IMR-90 (cell line): ENCODE measurements at regions not wholly inside any gene's neighbourhood (a gene's known extent, or its start where the extent isn't known, plus 50 kb on each side); places are given as distances from the start of the nearest gene placed in this dataset.

Experiments used
- ATAC-seq: fragments of 200-7000 bp; cut with Tn5 transposase; 2 replicates; pipeline ENCODE4 v1.9.1; 2020; ENCODE audit warnings: low read depth, mild to moderate bottlenecking, moderate library complexity
- BruUV-seq: library from RNA; stranded (reverse); fragments of 400-500 nt; replicated peaks from 2 replicates; lab custom pipeline; 2021; lab: Mats Ljungman, UMichigan
- CTCF ChIA-PET: fragments of 300-600 bp; formaldehyde crosslinking; extraction: SDS; loops from one replicate; lab custom pipeline; 2021; ENCODE audit warnings: antibody characterized with exemption; lab: Yijun Ruan, JAX
- POLR2A ChIA-PET: fragments of 300-600 bp; sonication (Branson Sonifier 250); formaldehyde crosslinking; loops from one replicate; lab custom pipeline; 2022; ENCODE audit warnings: antibody characterized with exemption; ENCODE audit not compliant: unreplicated experiment; lab: Charles Lee
- DNase-seq: peaks from one replicate; pipeline ENCODE4 v3.0.0; 2013
- H2AFZ ChIP-seq: replicated peaks from 2 replicates; pipeline ENCODE3; 2013; ENCODE audit warnings: low read length, mild to moderate bottlenecking; ENCODE audit not compliant: poor library complexity
- H2AK5ac ChIP-seq: 2 replicates; pipeline ENCODE4 v1.6.1; 2013; ENCODE audit warnings: low read depth, low read length, inconsistent platforms
- H2AK9ac ChIP-seq: replicated peaks from 2 replicates; pipeline ENCODE3; 2013; ENCODE audit warnings: mild to moderate bottlenecking, low read depth, low read length, moderate library complexity; ENCODE audit not compliant: poor library complexity
- H2BK120ac ChIP-seq: 2 replicates; pipeline ENCODE4 v1.6.1; 2013; ENCODE audit warnings: low read depth, low read length, inconsistent platforms
- H2BK15ac ChIP-seq: 3 replicates; pipeline ENCODE4 v1.6.1; 2013; ENCODE audit warnings: low read depth, low read length, inconsistent platforms
- H2BK20ac ChIP-seq: 2 replicates; pipeline ENCODE4 v1.6.1; 2013; ENCODE audit warnings: low read depth, mild to moderate bottlenecking, inconsistent platforms, low read length, moderate library complexity
- H2BK5ac ChIP-seq: 2 replicates; pipeline ENCODE4 v1.6.1; 2013; ENCODE audit warnings: mild to moderate bottlenecking, low read depth, low read length, inconsistent platforms; ENCODE audit not compliant: poor library complexity, severe bottlenecking
- H3K14ac ChIP-seq: replicated peaks from 2 replicates; pipeline ENCODE4 v1.6.1; 2013; ENCODE audit warnings: low read depth, low read length, inconsistent platforms
- H3K18ac ChIP-seq: 2 replicates; pipeline ENCODE4 v1.6.1; 2013; ENCODE audit warnings: low read depth, low read length, control low read depth
- H3K23ac ChIP-seq: 2 replicates; pipeline ENCODE4 v1.6.1; 2013; ENCODE audit warnings: low read depth, low read length, inconsistent platforms
- H3K27ac ChIP-seq: 2 replicates; pipeline ENCODE4 v1.5.1; 2013; ENCODE audit warnings: mild to moderate bottlenecking, control low read depth, low read length; ENCODE audit not compliant: insufficient read depth
- H3K27me3 ChIP-seq: 2 replicates; pipeline ENCODE4 v1.6.1; 2013; ENCODE audit warnings: low read length; ENCODE audit not compliant: control insufficient read depth, insufficient read depth
- H3K36me3 ChIP-seq: 2 replicates; pipeline ENCODE4 v1.6.1; 2013; ENCODE audit warnings: low read length, mixed read lengths; ENCODE audit not compliant: control insufficient read depth, insufficient read depth
- H3K4ac ChIP-seq: 2 replicates; pipeline ENCODE4 v1.6.1; 2013; ENCODE audit warnings: low read depth, low read length, inconsistent platforms
- H3K4me1 ChIP-seq: 2 replicates; pipeline ENCODE4 v1.6.1; 2013; ENCODE audit warnings: low read length, mixed read lengths; ENCODE audit not compliant: control insufficient read depth, insufficient read depth
- H3K4me2 ChIP-seq: 2 replicates; pipeline ENCODE4 v1.6.1; 2013; ENCODE audit warnings: low read depth, mild to moderate bottlenecking, control low read depth, low read length, moderate library complexity
- H3K4me3 ChIP-seq: 2 replicates; pipeline ENCODE4 v1.5.1; 2013; ENCODE audit warnings: low read depth, mild to moderate bottlenecking, control low read depth, low read length, moderate library complexity; ENCODE audit not compliant: insufficient read depth
- H3K56ac ChIP-seq: 2 replicates; pipeline ENCODE4 v1.6.1; 2013; ENCODE audit warnings: low read length, inconsistent platforms; ENCODE audit not compliant: insufficient read depth; ENCODE audit errors: extremely low read depth
- H3K79me1 ChIP-seq, 2 experiments: 2 replicates each; pipeline ENCODE4 v1.6.1; 2013; ENCODE audit warnings: low read length in 2 of 2, inconsistent platforms in 1 of 2, low read depth in 1 of 2
- H3K9ac ChIP-seq: 2 replicates; pipeline ENCODE4 v1.6.1; 2013; ENCODE audit warnings: low read depth, low read length, control low read depth
- H3K9me1 ChIP-seq: 2 replicates; pipeline ENCODE4 v1.6.1; 2013; ENCODE audit warnings: low read length, inconsistent platforms; ENCODE audit not compliant: insufficient read depth
- H3K9me3 ChIP-seq: 2 replicates; pipeline ENCODE4 v1.6.1; 2013; ENCODE audit warnings: low read length; ENCODE audit not compliant: control insufficient read depth, insufficient read depth
- H4K20me1 ChIP-seq: 2 replicates; pipeline ENCODE4 v1.6.1; 2013; ENCODE audit warnings: low read length, inconsistent platforms; ENCODE audit not compliant: insufficient read depth
- H4K5ac ChIP-seq: 2 replicates; pipeline ENCODE4 v1.6.1; 2013; ENCODE audit warnings: mild to moderate bottlenecking, low read depth, low read length, control low read depth
- H4K8ac ChIP-seq, 2 experiments: 2 replicates each; pipeline ENCODE4 v1.6.1; 2013; ENCODE audit warnings: low read depth in 2 of 2, low read length in 2 of 2, control low read depth in 1 of 2, inconsistent platforms in 1 of 2
- H4K91ac ChIP-seq: 2 replicates; pipeline ENCODE4 v1.6.1; 2013; ENCODE audit warnings: low read depth, low read length, inconsistent platforms; ENCODE audit not compliant: insufficient read depth
- BHLHE40 ChIP-seq: fragments of 150-350 bp; IDR thresholded peaks from 2 replicates; pipeline ENCODE4 v1.6.1; 2016; ENCODE audit warnings: mild to moderate bottlenecking, low read depth, low read length
- CEBPB ChIP-seq: IDR thresholded peaks from 2 replicates; pipeline ENCODE4 v1.6.1; 2012; ENCODE audit warnings: low read depth, low read length, improper control_type of control experiment
- CHD1 ChIP-seq: IDR thresholded peaks from 2 replicates; pipeline ENCODE4 v1.6.1; 2012; ENCODE audit warnings: low read depth, low read length, improper control_type of control experiment
- FOS ChIP-seq: fragments of 150-350 bp; IDR thresholded peaks from 2 replicates; pipeline ENCODE4 v1.6.1; 2016; ENCODE audit warnings: low read depth, low read length
- MAFK ChIP-seq: IDR thresholded peaks from 2 replicates; pipeline ENCODE4 v1.6.1; 2012; ENCODE audit warnings: low read depth, low read length, improper control_type of control experiment
- MAZ ChIP-seq: IDR thresholded peaks from 2 replicates; pipeline ENCODE4 v1.6.1; 2012; ENCODE audit warnings: low read depth, mild to moderate bottlenecking, low read length, improper control_type of control experiment, moderate library complexity, borderline replicate concordance
- MXI1 ChIP-seq: IDR thresholded peaks from 2 replicates; pipeline ENCODE4 v1.6.1; 2012; ENCODE audit warnings: low read depth, mild to moderate bottlenecking, low read length, moderate library complexity, borderline replicate concordance
- NFE2L2 ChIP-seq: fragments of 150-350 bp; IDR thresholded peaks from 2 replicates; pipeline ENCODE4 v1.6.1; 2016; ENCODE audit warnings: low read depth, mild to moderate bottlenecking, low read length
- POLR2A ChIP-seq: IDR thresholded peaks from 2 replicates; pipeline ENCODE4 v1.6.1; 2012; ENCODE audit warnings: mild to moderate bottlenecking, low read depth, low read length
- RAD21 ChIP-seq: IDR thresholded peaks from 2 replicates; pipeline ENCODE4 v1.6.1; 2012; ENCODE audit warnings: low read length, improper control_type of control experiment
- RCOR1 ChIP-seq: IDR thresholded peaks from 2 replicates; pipeline ENCODE4 v1.6.1; 2012; ENCODE audit warnings: mild to moderate bottlenecking, low read length, improper control_type of control experiment; ENCODE audit not compliant: insufficient replicate concordance
- RFX5 ChIP-seq: IDR thresholded peaks from 2 replicates; pipeline ENCODE4 v1.8.0; 2012; ENCODE audit warnings: low read depth, mild to moderate bottlenecking, low read length, moderate library complexity
- SMC3 ChIP-seq: fragments of 150-350 bp; IDR thresholded peaks from 2 replicates; pipeline ENCODE4 v1.6.1; 2016; ENCODE audit warnings: low read depth, mild to moderate bottlenecking, antibody characterized with exemption, low read length, moderate library complexity
- WGBS, 2 experiments: methylation state at CpG; one replicate each; pipeline versions ENCODE4 v1.1.5 to v1.1.7; 2013; ENCODE audit warnings: missing lambda C conversion rate in 2 of 2; ENCODE audit not compliant: insufficient read length in 1 of 2; ENCODE audit errors: extremely low coverage in 2 of 2; 5-methylcytosine and 5-hydroxymethylcytosine counted together
- dilution Hi-C: fragments of 300-500 bp; cut with HindIII; formaldehyde crosslinking; loops from one replicate; pipeline ENCODE4 v1.14.3; 2018; ENCODE audit warnings: low sequenced_read_pairs; ENCODE audit not compliant: unreplicated experiment
- in situ Hi-C: fragments of 300-500 bp; cut with MboI; formaldehyde crosslinking; loops from 3 replicates; pipeline ENCODE4 v1.14.3; 2019; ENCODE audit warnings: low sequenced_read_pairs, inconsistent platforms, mixed read lengths
- intact Hi-C: fragments of 100-400 bp; cut with micrococcal nuclease; formaldehyde crosslinking; loops from 2 replicates; pipeline ENCODE4 v1.10.0; 2022
- TF ChIP-seq, protein P1 (sequence below): conservative IDR thresholded peaks from 2 replicates; pipeline ENCODE4 v1.5.1; 2012; ENCODE audit warnings: mild to moderate bottlenecking, low read depth, low read length, improper control_type of control experiment
- TF ChIP-seq, protein P2 (sequence below): fragments of 150-350 bp; IDR thresholded peaks from 2 replicates; pipeline ENCODE4 v1.6.1; 2016; ENCODE audit warnings: low read depth, mild to moderate bottlenecking, low read length, moderate library complexity, borderline replicate concordance
- TF ChIP-seq, protein P3 (sequence below): fragments of 150-350 bp; IDR thresholded peaks from 2 replicates; pipeline ENCODE4 v1.6.1; 2017; ENCODE audit warnings: mild to moderate bottlenecking, antibody characterized with exemption, low read length, low read depth

DNA sequence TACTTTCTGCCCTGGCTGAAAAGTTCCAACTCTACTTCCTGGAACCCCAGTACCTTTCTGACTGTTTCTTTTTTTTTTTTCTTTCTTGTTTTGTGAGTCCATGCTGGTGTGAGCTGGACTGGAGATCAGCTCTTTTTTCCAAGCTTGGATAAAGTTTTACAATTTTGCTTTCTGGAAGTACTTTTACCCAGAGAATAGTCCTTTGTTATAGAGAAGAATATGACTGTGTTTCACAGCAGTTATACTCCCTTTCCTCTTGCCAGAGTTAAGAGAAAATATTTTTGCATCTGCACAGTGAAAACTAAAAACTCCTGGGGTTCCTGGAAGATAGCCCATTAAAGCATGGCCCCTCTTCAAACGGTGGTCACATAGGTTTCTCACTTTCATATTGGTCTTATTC, 1100.6 kb downstream of the OTOL1 start:
- no peak for ATAC-seq
- DNase-seq: no peak
- BruUV-seq: no TSS peak
- H4K91ac ChIP-seq: no peak overlapping the region
- H3K18ac ChIP-seq: no peak overlapping the region
- H3K56ac ChIP-seq: no peak overlapping the region
- WGBS, 2 experiments: 0% methylated on average over 1 of the region's 1 CpG; no CpG with 5 or more reads in 1 of the 2 experiments
- H3K23ac ChIP-seq: no peak overlapping the region
- dilution Hi-C loops (no loop called here), in situ Hi-C loops (no loop called here), intact Hi-C loops (no loop called here)
- H2AK5ac ChIP-seq: no peak overlapping the region
- ChIA-PET CTCF (no interaction called here), POLR2A (no interaction called here)
- H2BK15ac ChIP-seq: no peak overlapping the region
- no peak overlapping the region for H3K4me3 ChIP-seq
- TF ChIP-seq, protein P1, sequence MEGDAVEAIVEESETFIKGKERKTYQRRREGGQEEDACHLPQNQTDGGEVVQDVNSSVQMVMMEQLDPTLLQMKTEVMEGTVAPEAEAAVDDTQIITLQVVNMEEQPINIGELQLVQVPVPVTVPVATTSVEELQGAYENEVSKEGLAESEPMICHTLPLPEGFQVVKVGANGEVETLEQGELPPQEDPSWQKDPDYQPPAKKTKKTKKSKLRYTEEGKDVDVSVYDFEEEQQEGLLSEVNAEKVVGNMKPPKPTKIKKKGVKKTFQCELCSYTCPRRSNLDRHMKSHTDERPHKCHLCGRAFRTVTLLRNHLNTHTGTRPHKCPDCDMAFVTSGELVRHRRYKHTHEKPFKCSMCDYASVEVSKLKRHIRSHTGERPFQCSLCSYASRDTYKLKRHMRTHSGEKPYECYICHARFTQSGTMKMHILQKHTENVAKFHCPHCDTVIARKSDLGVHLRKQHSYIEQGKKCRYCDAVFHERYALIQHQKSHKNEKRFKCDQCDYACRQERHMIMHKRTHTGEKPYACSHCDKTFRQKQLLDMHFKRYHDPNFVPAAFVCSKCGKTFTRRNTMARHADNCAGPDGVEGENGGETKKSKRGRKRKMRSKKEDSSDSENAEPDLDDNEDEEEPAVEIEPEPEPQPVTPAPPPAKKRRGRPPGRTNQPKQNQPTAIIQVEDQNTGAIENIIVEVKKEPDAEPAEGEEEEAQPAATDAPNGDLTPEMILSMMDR: no peak
- TF ChIP-seq MAFK (no peak), POLR2A (no peak), RCOR1 (no peak), RFX5 (no peak), RAD21 (no peak), CEBPB (no peak), CHD1 (no peak), FOS (no peak), MAZ (no peak), MXI1 (no peak), NFE2L2 (no peak), SMC3 (no peak), BHLHE40 (no peak)
- TF ChIP-seq, protein P2, sequence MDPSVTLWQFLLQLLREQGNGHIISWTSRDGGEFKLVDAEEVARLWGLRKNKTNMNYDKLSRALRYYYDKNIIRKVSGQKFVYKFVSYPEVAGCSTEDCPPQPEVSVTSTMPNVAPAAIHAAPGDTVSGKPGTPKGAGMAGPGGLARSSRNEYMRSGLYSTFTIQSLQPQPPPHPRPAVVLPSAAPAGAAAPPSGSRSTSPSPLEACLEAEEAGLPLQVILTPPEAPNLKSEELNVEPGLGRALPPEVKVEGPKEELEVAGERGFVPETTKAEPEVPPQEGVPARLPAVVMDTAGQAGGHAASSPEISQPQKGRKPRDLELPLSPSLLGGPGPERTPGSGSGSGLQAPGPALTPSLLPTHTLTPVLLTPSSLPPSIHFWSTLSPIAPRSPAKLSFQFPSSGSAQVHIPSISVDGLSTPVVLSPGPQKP: no peak
- TF ChIP-seq, protein P3, sequence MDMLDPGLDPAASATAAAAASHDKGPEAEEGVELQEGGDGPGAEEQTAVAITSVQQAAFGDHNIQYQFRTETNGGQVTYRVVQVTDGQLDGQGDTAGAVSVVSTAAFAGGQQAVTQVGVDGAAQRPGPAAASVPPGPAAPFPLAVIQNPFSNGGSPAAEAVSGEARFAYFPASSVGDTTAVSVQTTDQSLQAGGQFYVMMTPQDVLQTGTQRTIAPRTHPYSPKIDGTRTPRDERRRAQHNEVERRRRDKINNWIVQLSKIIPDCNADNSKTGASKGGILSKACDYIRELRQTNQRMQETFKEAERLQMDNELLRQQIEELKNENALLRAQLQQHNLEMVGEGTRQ: no peak
- no peaks in the 10 kb centered on the region for H3K36me3 ChIP-seq
- no peaks in the 10 kb centered on the region for H3K4me1 ChIP-seq
- H4K5ac ChIP-seq: no peak overlapping the region
- H3K27me3 ChIP-seq: no peaks in the 10 kb centered on the region
- H3K9me1 ChIP-seq: no peaks in the 10 kb centered on the region
- H2AK9ac ChIP-seq: no peak overlapping the region
- no peak overlapping the region for H2BK5ac ChIP-seq
- no peak overlapping the region for H3K4me2 ChIP-seq
- H2BK120ac ChIP-seq: no peak overlapping the region
- H3K9ac ChIP-seq: no peak overlapping the region
- no peak overlapping the region for H3K14ac ChIP-seq
- no peaks in the 10 kb centered on the region for H4K20me1 ChIP-seq
- H3K9me3 ChIP-seq: no peaks in the 10 kb centered on the region
- H3K79me1 ChIP-seq: no peaks in the 10 kb centered on the region
- no peak overlapping the region for H3K4ac ChIP-seq
- H2AFZ ChIP-seq: no peak overlapping the region
- H3K27ac ChIP-seq: no peak overlapping the region
- no peak overlapping the region for H2BK20ac ChIP-seq
- no peak overlapping the region for H4K8ac ChIP-seq
